Urinary bladder (tissue), 3 donors: ENCODE measurements at regions not wholly inside any gene's neighbourhood (a gene's known extent, or its start where the extent isn't known, plus 50 kb on each side); places are given as distances from the start of the nearest gene placed in this dataset.

ENCODE experiments used
- DNase-seq: peaks from one replicate; pipeline ENCODE4 v3.0.0-alpha.2; 2015; ENCODE audit errors: extremely low spot score
- H3K27ac ChIP-seq: one replicate; pipeline ENCODE4 v1.5.1; 2013; ENCODE audit warnings: low read depth, mild to moderate bottlenecking, moderate library complexity
- H3K36me3 ChIP-seq: one replicate; pipeline ENCODE4 v1.6.1; 2013; ENCODE audit warnings: mild to moderate bottlenecking, moderate library complexity; ENCODE audit not compliant: insufficient read depth
- H3K4me1 ChIP-seq: one replicate; pipeline ENCODE4 v1.6.1; 2013; ENCODE audit warnings: mild to moderate bottlenecking, moderate library complexity; ENCODE audit not compliant: insufficient read depth
- H3K4me3 ChIP-seq: one replicate; pipeline ENCODE4 v1.5.1; 2013; ENCODE audit warnings: low read depth, low read length
- WGBS: extraction: QIAGEN DNeasy Blood & Tissue Kit; methylation state at CpG from one replicate; pipeline ENCODE4 v1.1.7; 2013; 5-methylcytosine and 5-hydroxymethylcytosine counted together
- donor health status: healthy with polysubstance abuse.
- donor health status: healthy.

DNA sequence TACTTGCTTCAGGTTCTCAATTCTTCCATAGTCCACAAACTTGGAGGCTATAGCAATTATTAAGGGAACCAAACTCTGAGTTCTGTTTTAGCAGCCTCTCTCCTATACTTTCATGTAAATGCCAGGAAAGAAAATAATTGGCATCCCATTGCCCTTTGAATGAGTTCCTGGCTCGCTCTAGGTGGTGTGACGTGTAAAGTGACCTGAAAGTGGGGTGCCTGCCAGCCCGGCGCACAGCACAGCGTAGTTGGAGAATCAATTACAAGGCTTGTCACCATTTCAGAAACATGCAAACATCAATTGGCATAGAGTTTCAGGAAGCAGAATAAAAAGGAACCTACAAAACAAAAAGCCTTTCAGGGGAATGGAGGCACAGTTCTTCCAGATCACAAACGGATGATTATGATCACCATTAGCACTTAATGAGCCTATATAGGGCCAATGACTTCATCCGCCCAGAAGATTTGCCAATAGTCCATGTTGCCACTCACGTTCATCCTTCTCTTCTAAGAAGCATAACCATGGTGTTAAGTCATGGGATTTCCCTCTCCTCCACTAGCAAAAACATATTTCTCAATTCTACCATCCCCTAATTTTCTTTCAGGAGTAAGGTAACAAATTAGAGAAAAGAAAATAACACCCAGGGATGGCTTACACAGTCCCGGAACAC lies 354.6 kb upstream of the ADGRL2 start:
- no peaks in the 10 kb centered on the region for H3K36me3 ChIP-seq
- no peak overlapping the region for H3K27ac ChIP-seq
- no peak for DNase-seq
- 87% methylated on average over 9 of the region's 9 CpGs for WGBS
- H3K4me3 ChIP-seq, result no peak overlapping the region
- H3K4me1 ChIP-seq, result no peaks in the 10 kb centered on the region

DNA sequence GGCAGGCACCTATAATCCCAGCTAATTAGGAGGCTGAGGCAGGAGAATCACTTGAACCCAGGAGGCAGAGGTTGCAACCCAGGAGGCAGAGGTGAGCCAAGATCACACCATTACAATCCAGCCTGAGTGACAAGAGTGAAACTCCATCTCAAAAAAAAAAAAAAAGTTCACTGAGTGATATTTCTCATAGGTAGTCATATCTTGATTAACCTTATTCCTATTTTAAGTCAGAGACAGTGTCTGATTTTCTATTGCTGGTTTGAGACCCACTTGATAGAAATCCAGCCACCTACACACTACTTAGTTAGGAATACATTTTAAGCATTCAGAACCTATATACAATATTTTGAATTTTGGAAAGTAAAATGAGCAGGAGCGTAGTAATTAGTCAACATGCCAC lies 357.4 kb upstream of the ADGRL2 start:
- 98% methylated on average over 1 of the region's 1 CpG for WGBS
- DNase-seq, result no peak
- no peak overlapping the region for H3K4me3 ChIP-seq
- no peaks in the 10 kb centered on the region for H3K4me1 ChIP-seq
- H3K27ac ChIP-seq, result no peak overlapping the region
- H3K36me3 ChIP-seq, result no peaks in the 10 kb centered on the region

DNA sequence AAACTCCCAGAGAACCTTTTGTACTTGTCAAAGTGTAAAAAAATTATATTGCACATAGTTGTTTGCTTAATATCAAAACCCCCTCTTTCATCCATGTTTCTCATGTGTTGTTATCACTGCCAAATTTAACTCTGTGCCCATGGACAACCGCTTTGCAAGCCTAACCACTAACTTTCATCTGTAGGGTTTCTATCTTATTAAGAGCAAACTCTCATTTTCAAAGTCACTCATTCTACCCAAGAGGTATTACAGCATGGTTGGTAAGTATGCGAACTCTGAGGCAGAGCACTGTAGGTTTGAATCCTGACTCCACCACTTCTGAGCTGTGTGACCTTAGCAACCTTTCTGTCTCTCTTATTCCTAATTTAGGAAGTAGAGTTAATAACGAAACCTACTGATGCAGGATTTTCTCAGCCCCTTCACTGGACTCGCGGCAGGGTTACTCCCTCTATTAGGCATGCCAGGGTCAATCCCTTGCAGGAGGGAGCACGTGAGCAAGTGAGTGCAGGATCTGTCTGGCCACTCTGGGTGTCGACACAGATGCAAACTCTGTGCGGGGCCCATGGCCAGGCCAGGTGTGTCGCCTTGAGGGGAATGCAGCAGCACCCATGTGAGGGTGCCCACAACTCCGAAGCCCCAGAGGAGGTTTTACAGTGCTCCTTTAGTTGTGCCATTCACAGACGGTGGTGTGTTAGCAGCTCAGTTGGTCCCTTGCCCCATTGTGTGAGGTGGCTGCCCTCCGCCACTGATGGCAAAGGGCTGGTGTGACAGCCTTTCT lies 361.5 kb upstream of the ADGRL2 start:
- H3K4me3 ChIP-seq, result no peak overlapping the region
- H3K27ac ChIP-seq, result no peak overlapping the region
- no peak for DNase-seq
- H3K36me3 ChIP-seq, result no peaks in the 10 kb centered on the region
- 96% methylated on average over 12 of the region's 12 CpGs for WGBS
- no peaks in the 10 kb centered on the region for H3K4me1 ChIP-seq

DNA sequence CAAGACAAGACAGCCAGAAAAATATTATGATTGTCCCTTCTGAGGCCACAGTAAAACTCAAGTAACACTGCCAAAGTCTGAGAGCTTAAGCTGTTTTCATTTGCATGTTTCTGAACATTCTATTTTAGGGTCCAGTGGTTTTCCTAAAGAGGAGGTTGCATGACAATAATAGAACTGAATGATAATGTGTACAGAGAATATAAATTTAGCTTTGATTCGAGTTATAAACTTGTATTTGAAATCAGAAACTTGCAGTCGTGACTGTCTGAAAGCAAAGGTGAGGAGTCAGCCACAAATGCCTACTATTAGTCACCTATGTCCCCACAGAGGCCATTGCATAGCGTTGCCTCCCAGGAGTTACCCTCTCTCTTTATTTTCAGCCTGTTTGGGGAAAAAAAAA lies 363.1 kb upstream of the ADGRL2 start:
- Histone ChIP-seq H3K4me1 (no peaks in the 10 kb centered on the region), H3K27ac (no peak overlapping the region), H3K36me3 (no peaks in the 10 kb centered on the region), H3K4me3 (no peak overlapping the region)
- DNase-seq, result no peak
- WGBS, result 30% methylated on average over 3 of the region's 3 CpGs

DNA sequence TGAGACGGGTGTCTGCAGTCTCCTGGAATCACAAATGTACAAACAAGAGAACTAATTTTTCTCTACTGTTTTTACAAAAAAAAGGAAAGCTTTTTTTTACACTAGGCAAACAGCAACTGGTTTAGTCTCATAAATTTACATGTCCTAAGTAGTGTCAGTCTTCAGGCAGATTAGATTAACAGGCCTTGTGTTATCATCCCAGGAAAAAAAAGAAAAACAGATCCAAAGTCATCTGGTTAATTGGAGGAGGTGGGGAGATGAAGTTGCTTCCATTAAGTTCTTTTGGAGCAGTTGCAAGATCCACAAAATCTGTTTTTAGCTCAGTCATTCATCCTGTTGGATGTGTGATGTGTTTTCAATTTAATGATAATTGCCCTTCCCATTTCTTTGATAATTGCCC lies 363.5 kb upstream of the ADGRL2 start:
- Histone ChIP-seq H3K27ac (no peak overlapping the region), H3K36me3 (no peaks in the 10 kb centered on the region), H3K4me3 (no peak overlapping the region), H3K4me1 (no peaks in the 10 kb centered on the region)
- DNase-seq, result no peak
- WGBS, result 72% methylated on average over 1 of the region's 1 CpG

DNA sequence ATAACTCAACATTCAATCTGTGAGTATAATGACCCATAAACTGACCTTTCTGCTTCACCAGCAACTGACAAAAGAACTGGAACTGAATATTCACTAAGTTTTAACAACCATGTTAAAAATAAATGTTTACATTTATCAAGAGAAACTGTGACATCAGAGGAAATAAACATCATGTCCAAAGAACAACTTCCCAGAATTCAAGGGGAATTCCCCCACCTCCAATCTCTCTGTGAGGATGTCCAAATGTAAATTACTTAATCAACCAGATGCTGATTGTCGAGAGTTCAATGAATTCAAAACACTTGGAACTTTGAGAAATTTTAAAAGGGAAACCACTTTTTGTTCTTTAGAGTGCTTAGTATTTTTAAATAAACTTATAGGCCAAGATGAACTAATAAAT lies 365.6 kb upstream of the ADGRL2 start:
- H3K4me3 ChIP-seq, result no peak overlapping the region
- no peak overlapping the region for H3K27ac ChIP-seq
- WGBS, result 60% methylated on average over 1 of the region's 1 CpG
- H3K4me1 ChIP-seq, result no peaks in the 10 kb centered on the region
- no peaks in the 10 kb centered on the region for H3K36me3 ChIP-seq
- DNase-seq, result no peak

DNA sequence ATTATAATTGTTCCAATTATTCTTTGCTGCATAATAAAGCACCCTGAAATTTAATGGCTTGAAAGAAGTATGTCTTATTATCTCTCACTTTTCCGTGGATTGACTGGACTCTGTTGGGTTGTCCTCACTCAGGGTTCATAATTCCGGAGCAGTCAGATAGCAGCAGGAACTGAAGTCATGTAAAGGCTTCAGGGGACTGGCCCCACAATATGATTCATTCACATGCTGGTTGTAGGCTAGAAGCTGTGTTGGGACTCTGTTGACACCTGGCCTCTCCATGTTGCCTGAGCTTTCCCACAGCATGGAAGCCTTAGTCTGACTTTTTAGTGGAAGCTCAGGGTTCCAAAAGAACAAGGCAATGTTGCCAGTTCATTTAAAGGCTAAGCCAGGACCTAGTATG lies 367.1 kb upstream of the ADGRL2 start:
- WGBS, result 85% methylated on average over 2 of the region's 2 CpGs
- DNase-seq, result no peak

DNA sequence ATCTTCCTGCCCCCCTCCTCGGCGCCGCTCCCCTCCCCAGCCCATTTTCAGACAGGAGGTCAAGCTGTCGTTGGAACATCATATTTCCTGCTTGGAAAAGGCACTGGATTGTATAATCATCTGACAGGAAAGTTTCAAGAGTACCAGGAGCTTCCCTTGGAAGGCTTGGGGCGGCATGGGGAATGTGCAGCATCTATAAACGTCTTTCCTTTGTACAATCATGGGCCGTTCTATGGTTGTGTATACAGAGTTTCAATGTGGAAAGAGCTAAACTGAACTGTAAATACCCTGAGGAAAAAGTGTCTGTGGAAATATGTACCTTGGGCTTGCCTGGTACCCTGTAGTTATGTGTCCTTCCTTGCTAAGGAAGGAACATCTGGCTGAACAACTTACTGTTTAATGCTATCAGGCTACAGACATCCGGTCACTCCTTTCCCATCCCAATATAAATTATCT lies 368.1 kb upstream of the ADGRL2 start:
- no peaks in the 10 kb centered on the region for H3K36me3 ChIP-seq
- H3K4me3 ChIP-seq, result no peak overlapping the region
- 75% methylated on average over 8 of the region's 8 CpGs for WGBS
- no peak overlapping the region for H3K27ac ChIP-seq
- no peaks in the 10 kb centered on the region for H3K4me1 ChIP-seq
- no peak for DNase-seq

More for the DNA sequence above, 367.1 kb upstream of the ADGRL2 start:
- Histone ChIP-seq H3K36me3 (no peaks in the 10 kb centered on the region), H3K4me1 (no peaks in the 10 kb centered on the region), H3K27ac (no peak overlapping the region), H3K4me3 (no peak overlapping the region)

DNA sequence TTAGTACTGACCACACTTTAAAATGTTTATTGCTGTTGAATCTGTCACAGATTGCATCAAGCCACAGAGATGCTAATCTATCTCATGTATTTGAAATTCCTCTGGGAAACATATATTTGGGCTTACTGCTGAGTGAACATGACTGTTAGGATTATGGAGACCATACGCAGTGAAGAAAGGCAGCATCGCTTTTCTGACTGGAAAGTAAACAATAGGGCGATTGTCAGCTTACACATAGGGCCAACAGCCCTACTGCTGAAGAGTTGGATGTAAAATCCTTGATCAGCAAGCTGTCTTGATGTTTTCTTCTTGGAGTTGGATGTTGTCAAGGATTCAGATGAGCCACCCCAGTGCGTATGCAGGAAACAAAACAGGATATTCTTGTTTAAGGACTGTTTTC lies 368.7 kb upstream of the ADGRL2 start:
- 59% methylated on average over 4 of the region's 4 CpGs for WGBS
- no peak for DNase-seq

DNA sequence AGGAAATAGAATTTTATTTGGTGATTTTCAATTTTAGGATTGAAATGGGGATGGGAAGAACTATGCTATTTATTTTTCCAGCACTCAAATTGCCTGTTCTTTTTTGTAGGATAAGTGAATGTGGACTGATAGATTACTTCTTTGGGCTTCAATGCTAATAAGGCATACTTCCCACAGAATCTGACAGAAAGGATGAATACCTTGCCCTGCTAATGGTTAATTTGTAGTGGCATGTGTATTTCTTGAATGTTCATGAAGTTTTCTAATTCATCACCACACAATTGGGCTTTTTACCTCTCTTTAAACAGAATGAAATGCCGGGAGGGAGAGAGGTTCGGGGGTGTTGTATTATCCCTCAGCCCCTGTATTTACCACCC lies 369.1 kb upstream of the ADGRL2 start:
- Histone ChIP-seq H3K36me3 (no peaks in the 10 kb centered on the region), H3K4me3 (no peak overlapping the region), H3K27ac (no peak overlapping the region), H3K4me1 (no peaks in the 10 kb centered on the region)
- WGBS, result 86% methylated on average over 2 of the region's 2 CpGs
- no peak for DNase-seq

More for the DNA sequence above, 368.7 kb upstream of the ADGRL2 start:
- Histone ChIP-seq H3K4me3 (no peak overlapping the region), H3K4me1 (no peaks in the 10 kb centered on the region), H3K36me3 (no peaks in the 10 kb centered on the region), H3K27ac (no peak overlapping the region)

DNA sequence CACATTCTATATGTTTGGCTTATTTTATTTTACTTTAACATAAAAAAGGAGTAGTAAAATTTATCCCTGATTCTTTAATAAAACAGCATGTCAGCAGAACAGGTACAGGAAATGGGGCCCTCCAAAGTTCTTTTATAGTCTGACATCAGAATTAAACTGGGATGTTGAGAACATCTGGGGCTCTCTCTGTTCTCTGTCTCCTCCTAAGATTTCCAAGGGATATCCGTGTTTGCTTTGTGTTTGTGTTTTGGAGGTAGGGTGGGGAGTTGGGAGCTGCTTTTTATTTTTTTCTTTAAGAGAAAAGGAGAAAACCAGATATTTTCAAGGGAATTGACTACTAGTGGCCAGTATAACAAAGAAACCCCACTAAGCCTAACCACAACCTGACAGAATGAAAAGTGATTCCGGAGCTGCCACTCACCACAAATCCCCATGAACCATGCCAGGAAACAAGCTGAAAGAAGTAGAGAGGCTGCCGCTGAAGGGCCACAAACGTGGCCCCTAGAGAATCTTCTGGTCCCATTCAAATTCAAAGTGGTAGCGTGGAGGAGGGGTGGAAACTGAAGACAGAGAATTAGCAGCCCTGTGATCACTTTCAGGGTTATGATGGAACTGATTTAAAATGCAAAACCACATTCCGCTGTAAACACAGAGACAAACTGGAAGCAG lies 369.6 kb upstream of the ADGRL2 start:
- Histone ChIP-seq H3K36me3 (no peaks in the 10 kb centered on the region), H3K4me1 (no peaks in the 10 kb centered on the region), H3K27ac (no peak overlapping the region), H3K4me3 (no peak overlapping the region)
- DNase-seq, result no peak
- 79% methylated on average over 6 of the region's 6 CpGs for WGBS

DNA sequence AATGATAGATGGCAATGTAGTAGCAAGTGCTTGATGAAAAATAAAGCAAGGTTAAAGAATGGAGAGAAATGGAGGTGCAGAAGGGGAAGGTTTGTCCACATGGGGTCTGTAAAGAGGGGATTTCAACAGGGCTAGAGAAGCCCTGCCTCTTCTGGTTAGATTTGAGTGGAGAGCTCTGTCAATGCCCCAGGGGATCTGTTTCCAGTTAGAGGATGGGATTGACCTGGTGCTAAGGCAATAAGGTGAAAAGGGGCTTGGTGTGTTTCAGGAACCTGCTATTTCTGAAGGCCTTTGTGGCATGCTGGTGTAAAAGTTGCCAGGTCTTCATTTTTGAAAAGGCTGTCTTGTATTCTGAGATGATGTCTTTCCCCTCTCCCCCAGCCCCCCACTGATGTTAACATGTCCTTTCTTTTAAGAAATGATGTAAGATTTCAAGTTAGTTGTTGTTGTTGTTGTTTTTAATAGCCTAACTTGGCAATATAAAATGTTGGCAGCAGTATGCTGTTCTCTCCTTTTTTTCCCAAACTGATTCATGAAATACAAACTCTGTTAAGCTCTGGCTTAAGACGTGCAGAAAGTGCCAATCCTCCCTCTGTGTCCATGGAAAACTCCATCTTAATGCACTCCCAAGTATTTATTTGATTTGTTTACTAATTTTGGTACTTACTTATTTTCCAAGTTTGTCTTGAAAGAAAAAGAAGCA lies 370.3 kb upstream of the ADGRL2 start:
- WGBS, result 35% methylated on average over 1 of the region's 1 CpG
- Histone ChIP-seq H3K4me3 (no peak overlapping the region), H3K36me3 (no peaks in the 10 kb centered on the region), H3K27ac (no peak overlapping the region), H3K4me1 (no peaks in the 10 kb centered on the region)
- no peak for DNase-seq

DNA sequence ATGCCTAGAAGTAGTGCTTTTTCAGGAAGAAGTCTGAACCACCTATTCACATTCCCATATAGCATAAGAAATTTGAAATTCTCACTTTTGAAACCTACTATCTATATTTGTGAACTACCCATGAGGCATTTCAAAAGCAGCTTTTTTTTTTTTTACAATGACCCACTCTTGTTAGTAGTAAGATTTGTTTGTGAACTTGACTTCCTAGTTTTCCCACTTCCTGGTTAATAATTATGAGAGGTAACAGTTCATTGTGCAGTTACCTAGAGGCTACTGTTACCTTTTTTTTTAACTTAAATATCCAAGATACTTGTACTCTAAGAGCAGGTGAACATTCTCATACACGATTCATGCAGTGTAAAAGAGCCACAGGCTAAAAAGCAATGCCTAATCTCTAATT lies 371.7 kb upstream of the ADGRL2 start:
- WGBS, result 97% methylated on average over 1 of the region's 1 CpG
- H3K27ac ChIP-seq, result no peak overlapping the region
- no peak overlapping the region for H3K4me3 ChIP-seq
- no peaks in the 10 kb centered on the region for H3K4me1 ChIP-seq
- DNase-seq, result no peak
- H3K36me3 ChIP-seq, result no peaks in the 10 kb centered on the region
